Lung microvascular endothelial cell (primary cell): ENCODE measurements at regions not wholly inside any gene's neighbourhood (a gene's known extent, or its start where the extent isn't known, plus 50 kb on each side); places are given as distances from the start of the nearest gene placed in this dataset.

Experiments
- DNase-seq, 2 donors: peaks; one replicate each; pipeline versions ENCODE4 v3.0.0 to v3.0.0-alpha.2; 2010; ENCODE audit warnings: low read depth in 2 of 2

DNA sequence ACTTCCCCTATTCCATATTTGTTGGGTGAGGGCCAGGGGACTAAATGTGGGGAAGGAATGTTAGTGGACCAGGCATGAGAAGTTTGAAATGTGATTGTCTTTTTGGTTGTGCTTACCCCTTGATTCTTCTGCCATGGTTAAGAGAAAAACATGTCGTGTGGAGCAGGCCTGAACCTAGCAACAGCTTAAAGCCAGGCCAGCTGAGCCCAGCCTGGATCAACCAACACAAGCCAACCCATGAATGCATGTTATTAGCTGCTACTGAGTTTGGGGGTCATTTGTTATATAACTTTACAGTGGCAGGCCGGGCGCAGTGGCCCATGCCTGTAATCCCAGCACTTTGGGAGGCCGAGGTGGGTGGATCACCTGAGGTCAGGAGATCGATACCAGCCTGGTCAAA, 52.4 kb upstream of the TRIO start:
- DNase-seq = no peak

GRCh38 chr5:14090290-14090689, 52.9 kb upstream of the TRIO start:
- no peak for DNase-seq

DNA sequence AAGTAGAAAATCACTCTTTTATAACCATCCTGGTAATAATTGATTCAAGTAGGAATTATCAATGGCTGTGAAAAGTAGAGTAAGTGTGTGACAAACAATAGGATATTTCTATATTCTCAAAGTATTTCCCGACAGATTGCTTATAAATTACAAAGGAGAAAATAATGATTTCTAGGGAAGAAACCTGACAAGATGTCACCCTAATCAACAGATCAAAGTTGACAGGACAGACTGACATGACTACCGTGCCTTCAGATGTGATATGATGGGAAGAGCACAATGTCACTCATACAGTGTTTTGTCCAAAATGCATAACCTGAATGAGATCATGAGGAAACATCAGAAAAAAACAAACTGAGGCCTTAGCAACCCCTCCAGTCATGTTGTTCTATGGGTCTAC, 53.9 kb upstream of the TRIO start:
- DNase-seq = no peak

DNA sequence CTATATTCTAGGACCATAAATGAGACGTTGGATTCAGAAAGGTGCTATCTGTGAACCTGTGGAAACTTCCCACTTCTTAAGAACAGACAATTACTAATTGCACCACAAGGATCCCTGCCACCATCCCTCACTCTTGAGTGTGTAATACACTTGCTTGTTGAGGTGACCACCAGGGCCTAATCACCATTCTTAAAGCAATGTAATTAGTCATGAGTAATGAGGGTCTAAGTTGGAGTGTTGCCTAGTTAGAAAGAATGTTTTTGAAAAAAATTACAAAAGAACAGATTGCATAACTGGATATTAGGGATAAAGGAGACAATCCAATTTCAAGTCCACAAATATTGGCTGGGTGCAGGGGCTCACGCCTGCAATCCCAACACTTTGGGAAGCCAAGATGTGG, 56.9 kb upstream of the TRIO start:
- no peak for DNase-seq

DNA sequence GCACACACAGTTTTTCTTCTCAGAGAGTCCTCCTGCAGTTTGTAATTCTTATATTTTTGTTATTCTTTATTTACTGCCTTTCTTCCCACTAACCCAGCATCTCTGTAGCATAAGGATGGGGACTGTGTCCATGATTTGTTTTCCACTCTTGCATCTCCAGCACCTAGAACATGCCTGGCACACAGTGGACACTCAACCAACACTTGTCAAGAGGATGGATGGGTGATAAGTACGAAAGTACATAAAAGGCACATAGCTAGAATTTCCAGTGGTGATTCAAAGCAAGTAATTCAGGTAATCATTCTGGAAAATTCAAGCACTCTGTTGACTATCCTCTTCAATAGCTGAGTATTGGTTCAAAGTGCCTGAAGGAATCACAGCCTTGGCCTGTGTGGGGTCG, 60.2 kb upstream of the TRIO start:
- DNase-seq = no peak

- DNase-seq = no peak
Measured at GRCh38 chr5:14082523-14082922, 60.6 kb upstream of the TRIO start.

DNA sequence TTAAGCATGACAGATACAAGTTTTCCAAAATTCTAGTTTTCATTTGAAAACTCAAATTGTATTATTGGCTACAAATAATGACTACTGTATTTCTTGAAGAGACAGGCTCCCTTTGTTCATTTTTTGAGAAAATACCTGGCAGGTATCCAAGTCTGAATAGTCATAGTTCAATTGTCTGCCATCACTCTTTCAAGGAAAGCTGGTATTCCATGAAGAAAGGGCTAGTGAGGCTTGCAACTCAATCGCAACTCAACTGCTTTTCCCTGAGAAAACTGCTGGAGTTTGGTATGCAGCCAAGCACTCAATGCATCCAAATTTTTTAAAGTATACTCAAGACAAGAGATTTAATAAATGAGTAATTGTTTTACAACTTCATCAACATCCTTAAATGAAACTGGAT, 61.4 kb upstream of the TRIO start:
- DNase-seq = peak in 1 of 2 donors; percentile 33

GRCh38 chr5:14078716-14079115, 64.4 kb upstream of the TRIO start:
- no peak for DNase-seq

GRCh38 chr5:14077501-14077900, 65.6 kb upstream of the TRIO start:
- no peak for DNase-seq

- DNase-seq = no peak
Measured at GRCh38 chr5:14076561-14076960, 66.6 kb upstream of the TRIO start.

DNA sequence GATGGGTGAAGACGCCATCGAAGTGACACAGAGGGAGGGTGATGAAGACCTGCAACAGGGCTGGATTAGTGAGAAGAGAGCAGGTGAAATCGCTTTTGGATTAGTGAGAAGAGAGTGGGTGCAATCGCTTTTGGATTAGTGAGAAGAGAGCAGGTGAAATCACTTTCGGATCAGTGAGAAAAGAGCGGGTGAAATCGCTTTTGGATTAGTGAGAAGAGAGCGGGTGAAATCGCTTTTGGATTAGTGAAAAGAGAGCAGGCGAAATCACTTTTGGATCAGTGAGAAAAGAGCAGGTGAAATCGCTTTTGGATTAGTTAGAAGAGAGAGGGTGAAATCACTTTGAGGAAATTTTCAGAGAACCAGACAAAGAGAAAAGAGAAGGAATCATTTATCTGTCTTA, 67.2 kb upstream of the TRIO start:
- no peak for DNase-seq

DNA sequence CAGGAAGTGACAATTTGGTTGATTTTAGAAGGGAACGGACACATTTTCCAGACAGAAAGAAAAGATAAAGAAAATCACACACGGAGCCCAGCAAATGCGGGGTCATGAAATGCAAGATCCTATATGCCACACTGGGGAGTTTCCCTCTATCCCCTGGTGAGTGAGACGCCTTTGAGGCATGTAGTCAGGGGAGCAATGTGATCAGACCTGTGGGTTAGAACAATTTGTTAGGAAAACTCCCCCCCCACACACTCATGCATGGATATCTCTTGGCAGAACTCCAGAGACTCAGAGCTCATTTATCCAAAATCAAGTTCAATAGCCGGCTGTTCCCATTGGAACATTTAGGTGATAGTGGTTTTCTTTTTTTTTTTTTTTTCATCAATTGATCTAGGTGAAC, 71.7 kb upstream of the TRIO start:
- DNase-seq = no peak

DNA sequence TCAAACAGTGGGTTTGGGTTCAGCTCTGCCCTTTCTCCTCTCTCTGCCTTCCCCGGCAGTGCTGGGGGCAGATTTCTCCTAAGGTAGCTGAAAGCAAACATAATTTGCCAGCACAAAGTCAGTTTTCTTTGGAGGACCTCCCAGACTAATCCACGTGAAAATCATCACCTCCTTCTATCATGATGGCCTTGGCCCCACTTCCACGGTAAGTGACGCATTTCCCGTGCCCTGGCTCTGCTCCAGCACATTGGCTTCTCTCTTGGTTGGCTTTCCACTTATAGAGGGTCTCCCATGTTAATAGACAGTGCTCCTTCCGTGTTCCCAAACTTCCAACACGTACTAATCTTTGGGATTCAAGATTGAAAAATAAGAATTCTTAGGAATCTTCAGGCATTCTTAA, 74.1 kb upstream of the TRIO start:
- peak; percentile 52 to 71 for DNase-seq

- no peak for DNase-seq
Measured at GRCh38 chr5:14068136-14068535, 75.0 kb upstream of the TRIO start.

DNA sequence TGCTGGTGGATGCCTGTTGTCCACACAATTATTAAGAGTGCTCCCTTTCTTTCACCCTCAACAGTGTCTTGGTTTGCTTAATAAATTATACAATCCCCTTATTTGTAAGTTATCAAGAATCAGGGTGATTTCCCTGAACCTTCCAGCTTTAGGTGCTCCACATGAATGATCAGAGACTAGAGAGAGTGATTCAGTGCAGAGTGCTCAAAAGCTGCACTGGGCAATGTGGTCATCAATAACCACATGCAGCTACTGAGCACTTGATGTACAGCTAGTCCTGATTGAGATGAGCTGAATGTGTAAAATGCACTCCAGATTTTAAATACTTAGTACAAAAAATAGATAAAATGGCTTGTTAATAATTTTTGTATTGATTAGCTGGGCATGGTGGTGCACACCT, 76.8 kb upstream of the TRIO start:
- no peak for DNase-seq

GRCh38 chr5:14064841-14065240, 78.3 kb upstream of the TRIO start:
- no peak for DNase-seq

DNA sequence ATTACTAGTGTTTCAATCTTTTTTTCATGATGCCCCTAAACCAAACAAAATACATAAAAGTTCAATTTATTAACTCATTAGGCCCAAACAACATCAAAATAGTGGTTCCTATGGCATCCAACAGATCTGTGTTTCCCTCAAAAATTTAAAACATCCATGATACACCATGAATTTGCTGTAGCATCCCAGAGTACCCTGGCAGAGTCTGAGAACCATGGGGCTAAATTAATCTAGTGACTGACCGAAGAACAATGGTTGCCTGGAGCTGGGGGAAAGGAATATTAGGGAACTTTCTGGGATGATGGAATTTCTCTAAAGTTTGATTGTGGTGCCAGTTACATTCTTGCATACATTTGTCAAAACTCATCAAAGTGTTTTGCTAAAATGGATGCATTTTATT, 79.5 kb upstream of the TRIO start:
- DNase-seq = no peak

DNA sequence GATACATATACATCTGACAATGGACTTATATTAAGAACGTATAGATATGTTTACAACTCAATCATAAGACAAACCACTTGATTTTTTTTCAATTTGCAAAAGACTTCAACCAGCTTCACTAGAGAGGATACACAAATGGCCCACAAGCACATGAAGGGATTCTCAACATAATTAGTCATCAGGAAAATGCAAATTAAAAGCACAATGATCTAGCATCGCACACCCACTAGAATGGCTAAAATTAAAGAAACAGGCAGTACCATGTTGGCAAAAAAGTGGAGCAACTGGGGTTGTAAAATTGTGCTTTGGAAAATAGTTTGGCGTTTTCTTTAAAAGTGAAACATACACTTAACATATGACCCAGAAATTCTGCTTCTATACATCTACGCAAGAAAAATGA, 80.0 kb upstream of the TRIO start:
- no peak for DNase-seq

GRCh38 chr5:14062178-14062577, 81.0 kb upstream of the TRIO start:
- DNase-seq = no peak

DNA sequence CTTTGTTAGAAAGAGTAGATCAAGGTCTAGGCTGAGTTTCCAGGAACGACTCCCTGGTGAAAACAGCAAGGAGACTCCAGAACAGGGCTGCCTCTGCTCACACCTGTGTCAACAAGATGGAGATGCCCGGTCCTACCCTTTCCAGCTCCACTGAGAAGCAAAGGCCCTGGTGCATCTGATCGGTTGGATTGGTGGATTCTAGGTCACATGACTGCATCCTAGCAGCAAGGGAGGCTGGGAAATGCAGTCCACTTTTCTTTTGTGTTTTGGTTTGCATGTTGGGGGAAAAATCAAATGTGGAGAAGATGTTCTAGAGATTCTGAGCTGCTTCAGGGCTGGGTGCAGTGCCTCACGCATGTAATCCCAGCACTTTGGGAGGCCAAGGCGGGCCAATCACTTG, 82.0 kb upstream of the TRIO start:
- no peak for DNase-seq

- no peak for DNase-seq
Measured at GRCh38 chr5:14060218-14060617, 82.9 kb upstream of the TRIO start.

DNA sequence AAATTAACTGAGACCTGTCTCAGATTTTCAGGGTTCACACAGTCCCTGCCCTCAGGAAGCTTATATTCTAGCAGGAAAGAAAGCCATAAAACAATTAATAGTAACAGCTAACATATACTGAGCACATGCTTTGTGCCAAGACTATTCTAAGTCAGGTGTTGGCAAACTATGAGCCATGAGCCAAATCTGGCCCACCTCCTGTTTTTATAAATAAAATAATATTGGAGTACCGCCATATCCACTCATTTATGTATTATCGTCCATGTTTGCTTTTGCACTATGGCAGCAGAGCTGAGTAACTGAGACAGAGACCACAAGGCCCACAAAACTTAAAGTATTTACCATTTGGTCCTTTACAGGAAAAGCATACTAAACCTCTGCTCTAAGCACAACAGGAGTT, 83.3 kb upstream of the TRIO start:
- DNase-seq = no peak

DNA sequence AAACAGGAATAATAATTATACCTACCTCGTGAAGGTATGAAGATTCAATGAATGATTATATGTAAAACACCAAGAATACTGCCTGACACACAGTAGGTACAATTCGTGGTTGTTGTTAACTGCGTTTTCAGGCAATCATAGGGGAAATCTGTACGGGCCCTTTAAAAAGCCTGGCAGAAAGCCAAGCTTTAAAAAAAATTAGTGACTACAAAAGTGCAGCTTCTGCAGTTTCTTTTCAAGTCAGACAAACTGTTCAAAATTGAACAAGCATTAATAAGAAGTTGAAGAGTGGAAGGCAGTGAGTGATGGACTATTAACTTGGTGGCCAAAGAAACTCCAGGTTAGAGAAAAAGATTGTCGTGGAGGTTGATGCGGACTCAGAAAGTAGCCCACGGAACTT, 85.9 kb upstream of the TRIO start:
- peak in 1 of 2 donors; percentile 28 for DNase-seq

GRCh38 chr5:14056039-14056438, 87.1 kb upstream of the TRIO start:
- no peak for DNase-seq
